Endothelial cell of umbilical vein (primary cell): ENCODE measurements at regions not wholly inside any gene's neighbourhood (a gene's known extent, or its start where the extent isn't known, plus 50 kb on each side); places are given as distances from the start of the nearest gene placed in this dataset.

Experiments
- BruUV-seq: library from RNA; stranded (reverse); fragments of 400-500 nt; replicated peaks from 2 replicates; lab custom pipeline; 2021; lab: Mats Ljungman, UMichigan
- CTCF ChIA-PET: fragments of 300-600, 350-600 bp; sonication (Branson Sonifier 250); formaldehyde crosslinking; loops from one replicate; lab custom pipeline; 2021; ENCODE audit warnings: antibody characterized with exemption, inconsistent platforms; lab: Charles Lee
- POLR2A ChIA-PET: fragments of 300-600, 350-600 bp; sonication (Branson Sonifier 250); formaldehyde crosslinking; loops from one replicate; lab custom pipeline; 2021; ENCODE audit warnings: antibody characterized with exemption, inconsistent platforms; lab: Charles Lee
- DNase-seq: peaks from one replicate; pipeline ENCODE4 v3.0.0-alpha.2; 2011; ENCODE audit warnings: low read depth, low spot score
- FAIRE-seq: peaks from 2 replicates; lab custom pipeline; 2011; peaks lifted over from hg19 to GRCh38; lab: Jason Lieb, UNC
- H2AFZ ChIP-seq: 2 replicates; pipeline ENCODE4 v1.6.0; 2012; ENCODE audit warnings: low read depth, low read length, control low read depth, inconsistent platforms
- H3K27ac ChIP-seq: 2 replicates; pipeline ENCODE4 v1.5.1; 2011; ENCODE audit warnings: low read depth, mild to moderate bottlenecking, control low read depth, low read length, moderate library complexity; ENCODE audit not compliant: insufficient read depth
- H3K27me3 ChIP-seq, 2 experiments: 2 replicates each; pipeline versions ENCODE4 v1.6.0 to v1.6.1; 2011; ENCODE audit warnings: low read length in 2 of 2, mixed read lengths in 1 of 2; ENCODE audit not compliant: control insufficient read depth in 2 of 2, insufficient read depth in 2 of 2
- H3K36me3 ChIP-seq, 2 experiments: 2 replicates in 1 of 2; 3 replicates in 1 of 2; pipeline ENCODE4 v1.5.1; 2011; ENCODE audit warnings: low read length in 2 of 2, mild to moderate bottlenecking in 1 of 2, moderate library complexity in 1 of 2; ENCODE audit not compliant: control insufficient read depth in 2 of 2, insufficient read depth in 2 of 2; ENCODE audit errors: extremely low read depth in 1 of 2
- H3K4me1 ChIP-seq: 3 replicates; pipeline ENCODE4 v1.5.1; 2011; ENCODE audit warnings: mild to moderate bottlenecking, low read length; ENCODE audit not compliant: control insufficient read depth, insufficient read depth; ENCODE audit errors: extremely low read depth
- H3K4me2 ChIP-seq: 2 replicates; pipeline ENCODE4 v1.6.1; 2011; ENCODE audit warnings: low read length, control low read depth, mixed read lengths; ENCODE audit not compliant: insufficient read depth
- H3K4me3 ChIP-seq, 3 experiments: fragments of 200-600 bp in 1 of 3; sonication (generic), shearing (Covaris generic) in 1 of 3; replicated peaks in 1 of 3; 2 replicates each; pipeline ENCODE4 v1.5.1; 2011 to 2016; ENCODE audit warnings: control low read depth in 3 of 3, low read length in 3 of 3, mild to moderate bottlenecking in 2 of 3, inconsistent platforms in 1 of 3, low read depth in 1 of 3, moderate library complexity in 1 of 3; ENCODE audit not compliant: insufficient read depth in 1 of 3
- H3K79me2 ChIP-seq: 2 replicates; pipeline ENCODE4 v1.6.0; 2012; ENCODE audit warnings: low read length, inconsistent platforms; ENCODE audit not compliant: control insufficient read depth, insufficient read depth
- H3K9ac ChIP-seq: replicated peaks from 2 replicates; pipeline ENCODE3; 2011; ENCODE audit warnings: low read length, control low read depth; ENCODE audit not compliant: insufficient read depth; ENCODE audit errors: extremely low read depth
- H3K9me1 ChIP-seq: replicated peaks from 3 replicates; pipeline ENCODE4 v1.6.0; 2011; ENCODE audit warnings: mild to moderate bottlenecking, low read length; ENCODE audit not compliant: control insufficient read depth, insufficient read depth; ENCODE audit errors: extremely low read depth
- H3K9me3 ChIP-seq: replicated peaks from 2 replicates; pipeline ENCODE4 v1.5.1; 2012; ENCODE audit warnings: low read length, inconsistent platforms; ENCODE audit not compliant: control insufficient read depth, insufficient read depth
- H4K20me1 ChIP-seq: replicated peaks from 2 replicates; pipeline ENCODE3; 2011; ENCODE audit warnings: mild to moderate bottlenecking, low read length; ENCODE audit not compliant: control insufficient read depth, insufficient read depth; ENCODE audit errors: extremely low read depth
- EZH2 ChIP-seq: IDR thresholded peaks from 2 replicates; pipeline ENCODE4 v1.6.1; 2012; ENCODE audit warnings: borderline replicate concordance, low read depth, mild to moderate bottlenecking, moderate library complexity, low read length, inconsistent platforms; ENCODE audit not compliant: severe bottlenecking
- JUN ChIP-seq: IDR thresholded peaks from 2 replicates; pipeline ENCODE4 v1.6.1; 2011; ENCODE audit warnings: borderline replicate concordance, low read depth; ENCODE audit not compliant: insufficient read length, insufficient read depth
- MAX ChIP-seq: IDR thresholded peaks from 2 replicates; pipeline ENCODE4 v1.6.1; 2011; ENCODE audit not compliant: insufficient read depth, insufficient read length
- MYC ChIP-seq: IDR thresholded peaks from one replicate; pipeline ENCODE4 v1.6.1; 2011; ENCODE audit warnings: mild to moderate bottlenecking, low read depth, low read length
- POLR2A ChIP-seq: IDR thresholded peaks from 2 replicates; pipeline ENCODE4 v1.6.1; 2012; ENCODE audit warnings: low read depth, mild to moderate bottlenecking, control low read depth, low read length
- POLR2AphosphoS5 ChIP-seq: IDR thresholded peaks from 2 replicates; pipeline ENCODE4 v1.6.1; 2012; ENCODE audit warnings: low read depth, mild to moderate bottlenecking, control low read depth, low read length, moderate library complexity; ENCODE audit not compliant: insufficient read depth
- dilution Hi-C: fragments of 300-500 bp; cut with MboI; formaldehyde crosslinking; loops from one replicate; pipeline ENCODE4 v1.15.0; 2019; ENCODE audit warnings: low sequenced_read_pairs; ENCODE audit not compliant: extremely low pct_ligation_motif_present
- intact Hi-C: fragments of 100-400 bp; cut with micrococcal nuclease; formaldehyde crosslinking; loops from one replicate; pipeline ENCODE4 v1.10.0; 2022

DNA sequence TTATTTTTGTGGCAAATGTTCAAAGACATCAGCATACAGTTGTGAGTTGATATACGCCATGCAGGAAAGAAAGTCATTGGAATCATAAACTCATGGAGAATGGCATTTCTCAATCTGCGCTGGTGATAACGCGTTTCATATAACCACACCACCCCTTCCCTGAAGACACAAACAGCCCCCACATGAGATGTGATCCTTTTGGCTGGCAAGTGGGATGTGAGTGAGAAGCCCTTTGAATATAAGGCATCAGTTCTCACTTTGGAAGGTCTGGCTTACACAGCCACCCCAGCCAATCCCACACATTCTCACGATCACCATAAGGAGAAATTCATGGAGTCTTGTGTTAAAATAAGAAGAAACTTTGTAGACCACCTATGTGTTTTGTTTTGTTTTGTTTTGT, 725.0 kb downstream of the PRELID2 start:
- no peaks in the 10 kb centered on the region for H3K9me3 ChIP-seq
- H3K4me1 ChIP-seq = no peaks in the 10 kb centered on the region
- no peak overlapping the region for H3K27ac ChIP-seq
- intact Hi-C loops (no loop called here), dilution Hi-C loops (no loop called here)
- no peak overlapping the region for H2AFZ ChIP-seq
- BruUV-seq = no TSS peak
- H4K20me1 ChIP-seq = no peaks in the 10 kb centered on the region
- POLR2A ChIA-PET = no interaction called here
- TF ChIP-seq POLR2A (no peak), POLR2AphosphoS5 (no peak), JUN (no peak), MYC (no peak), MAX (no peak), EZH2 (no peak)
- no peaks in the 10 kb centered on the region for H3K27me3 ChIP-seq
- no peaks in the 10 kb centered on the region for H3K9me1 ChIP-seq
- no peak overlapping the region for H3K4me3 ChIP-seq
- no peaks in the 10 kb centered on the region for H3K79me2 ChIP-seq
- FAIRE-seq = no peak
- no peaks in the 10 kb centered on the region for H3K36me3 ChIP-seq
- CTCF ChIA-PET = no interaction called here
- no peak overlapping the region for H3K4me2 ChIP-seq
- no peak for DNase-seq
- H3K9ac ChIP-seq = no peak overlapping the region

DNA sequence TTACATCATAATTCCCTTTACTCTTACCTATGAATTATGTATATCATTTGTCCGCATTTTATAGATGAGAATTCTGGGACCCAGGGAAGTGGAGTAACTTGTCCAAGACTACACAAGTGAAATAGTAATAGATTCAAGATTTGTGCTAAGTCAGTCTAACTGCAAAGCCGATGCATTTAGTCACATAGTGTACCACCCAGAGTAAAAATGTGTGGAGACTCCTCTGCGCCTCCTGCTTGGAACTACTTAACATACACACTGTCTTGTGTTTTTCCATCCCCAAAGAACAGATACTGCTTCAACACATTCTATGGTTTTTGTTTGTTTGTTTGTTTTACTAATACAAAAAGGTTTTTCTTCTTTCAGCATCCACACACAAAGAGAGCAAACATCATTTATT, 729.8 kb downstream of the PRELID2 start:
- no peak overlapping the region for H2AFZ ChIP-seq
- H3K4me1 ChIP-seq = no peaks in the 10 kb centered on the region
- H3K4me3 ChIP-seq = no peak overlapping the region
- H3K9ac ChIP-seq = no peak overlapping the region
- DNase-seq (no peak), FAIRE-seq (no peak)
- no peak overlapping the region for H3K4me2 ChIP-seq
- no peak overlapping the region for H3K27ac ChIP-seq
- H3K9me1 ChIP-seq = no peaks in the 10 kb centered on the region
- POLR2A ChIA-PET = no interaction called here
- CTCF ChIA-PET = no interaction called here
- intact Hi-C loops = no loop called here
- H3K79me2 ChIP-seq = no peaks in the 10 kb centered on the region
- no peaks in the 10 kb centered on the region for H3K36me3 ChIP-seq
- dilution Hi-C loops = no loop called here
- H3K9me3 ChIP-seq = no peaks in the 10 kb centered on the region
- no peak for TF ChIP-seq EZH2
- H3K27me3 ChIP-seq = no peaks in the 10 kb centered on the region
- BruUV-seq = no TSS peak
- no peaks in the 10 kb centered on the region for H4K20me1 ChIP-seq
